Cardiac fibroblast (primary cell): ENCODE measurements at regions not wholly inside any gene's neighbourhood (a gene's known extent, or its start where the extent isn't known, plus 50 kb on each side); places are given as distances from the start of the nearest gene placed in this dataset.

ENCODE experiments used
- DNase-seq, 2 donors: peaks; one replicate each; pipeline versions ENCODE4 v3.0.0 to v3.0.0-alpha.2; 2010; ENCODE audit warnings: low read depth in 2 of 2
- H3K4me3 ChIP-seq, 2 donors: replicated peaks in 1 of 2; 1 replicate in 1 of 2; 2 replicates in 1 of 2; pipeline ENCODE4 v1.5.1; 2011; ENCODE audit warnings: low read depth in 2 of 2, low read length in 2 of 2, mild to moderate bottlenecking in 2 of 2, moderate library complexity in 1 of 2
- TF ChIP-seq, protein P1 (sequence below): IDR thresholded peaks from one replicate; pipeline ENCODE4 v1.5.1; 2011; ENCODE audit warnings: low read depth, mild to moderate bottlenecking, low read length, inconsistent platforms

DNA sequence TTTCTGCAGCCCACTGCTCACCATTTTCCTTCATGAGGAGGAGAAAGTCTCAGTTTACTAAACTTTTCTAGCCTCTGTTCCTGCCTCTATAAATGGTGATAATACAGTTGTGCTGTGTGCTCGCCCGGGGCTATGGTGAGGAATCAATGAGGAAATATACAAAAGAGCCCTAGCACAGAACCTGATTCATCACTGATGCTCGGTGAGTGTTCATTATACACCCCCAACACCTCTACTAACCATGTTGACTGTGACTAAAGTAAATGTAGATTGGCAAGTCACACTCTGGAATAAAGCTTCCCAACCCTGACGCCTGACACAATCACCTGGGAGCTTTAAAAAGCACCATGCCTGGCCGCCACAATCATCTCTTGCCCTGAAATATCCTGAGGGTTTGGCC is 118.8 kb upstream of the CYP1B1 start:
- no peak for DNase-seq
- TF ChIP-seq, protein P1, sequence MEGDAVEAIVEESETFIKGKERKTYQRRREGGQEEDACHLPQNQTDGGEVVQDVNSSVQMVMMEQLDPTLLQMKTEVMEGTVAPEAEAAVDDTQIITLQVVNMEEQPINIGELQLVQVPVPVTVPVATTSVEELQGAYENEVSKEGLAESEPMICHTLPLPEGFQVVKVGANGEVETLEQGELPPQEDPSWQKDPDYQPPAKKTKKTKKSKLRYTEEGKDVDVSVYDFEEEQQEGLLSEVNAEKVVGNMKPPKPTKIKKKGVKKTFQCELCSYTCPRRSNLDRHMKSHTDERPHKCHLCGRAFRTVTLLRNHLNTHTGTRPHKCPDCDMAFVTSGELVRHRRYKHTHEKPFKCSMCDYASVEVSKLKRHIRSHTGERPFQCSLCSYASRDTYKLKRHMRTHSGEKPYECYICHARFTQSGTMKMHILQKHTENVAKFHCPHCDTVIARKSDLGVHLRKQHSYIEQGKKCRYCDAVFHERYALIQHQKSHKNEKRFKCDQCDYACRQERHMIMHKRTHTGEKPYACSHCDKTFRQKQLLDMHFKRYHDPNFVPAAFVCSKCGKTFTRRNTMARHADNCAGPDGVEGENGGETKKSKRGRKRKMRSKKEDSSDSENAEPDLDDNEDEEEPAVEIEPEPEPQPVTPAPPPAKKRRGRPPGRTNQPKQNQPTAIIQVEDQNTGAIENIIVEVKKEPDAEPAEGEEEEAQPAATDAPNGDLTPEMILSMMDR: no peak
- no peak overlapping the region for H3K4me3 ChIP-seq

DNA sequence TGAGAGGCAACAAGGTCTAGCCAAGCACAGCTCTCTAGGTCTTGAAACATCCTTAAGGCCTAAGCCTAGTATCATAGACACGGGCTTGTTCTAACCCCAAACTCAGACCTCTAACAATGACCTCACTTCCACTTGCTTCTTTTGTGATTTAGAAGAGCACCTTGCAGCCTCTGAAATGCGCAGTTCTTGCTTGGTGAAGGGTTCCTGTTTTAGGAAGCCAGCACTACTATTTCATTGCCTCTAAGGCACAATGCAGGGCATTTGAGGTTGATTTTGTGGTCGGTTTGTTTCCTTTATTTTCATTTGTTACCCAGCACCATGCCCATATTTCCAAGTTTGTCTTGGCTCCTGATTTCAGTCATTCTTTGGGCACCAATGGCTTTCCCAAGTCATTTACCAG is 117.0 kb upstream of the CYP1B1 start:
- no peak for DNase-seq
- no peak overlapping the region for H3K4me3 ChIP-seq
- TF ChIP-seq, protein P1: no peak

DNA sequence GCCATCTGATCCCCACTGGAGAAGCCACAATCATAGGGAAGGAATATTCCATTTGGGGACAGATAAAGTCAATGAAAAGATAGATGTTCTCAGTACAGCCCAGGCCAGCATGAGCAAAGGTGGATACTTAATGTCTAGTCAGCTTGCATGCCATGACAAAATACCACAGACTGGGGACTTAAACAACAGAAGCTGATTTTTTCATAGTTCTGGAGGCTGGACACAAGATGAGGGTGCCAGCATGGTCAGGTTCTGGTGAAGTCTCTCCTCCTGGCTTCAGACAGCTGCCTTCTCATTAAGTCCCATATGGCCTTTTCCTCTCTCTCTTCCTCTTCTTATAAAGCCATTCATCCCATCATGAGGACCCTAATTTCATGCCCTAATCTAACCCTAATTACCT is 116.1 kb upstream of the CYP1B1 start:
- no peak for DNase-seq
- H3K4me3 ChIP-seq: no peak overlapping the region
- TF ChIP-seq, protein P1: no peak

DNA sequence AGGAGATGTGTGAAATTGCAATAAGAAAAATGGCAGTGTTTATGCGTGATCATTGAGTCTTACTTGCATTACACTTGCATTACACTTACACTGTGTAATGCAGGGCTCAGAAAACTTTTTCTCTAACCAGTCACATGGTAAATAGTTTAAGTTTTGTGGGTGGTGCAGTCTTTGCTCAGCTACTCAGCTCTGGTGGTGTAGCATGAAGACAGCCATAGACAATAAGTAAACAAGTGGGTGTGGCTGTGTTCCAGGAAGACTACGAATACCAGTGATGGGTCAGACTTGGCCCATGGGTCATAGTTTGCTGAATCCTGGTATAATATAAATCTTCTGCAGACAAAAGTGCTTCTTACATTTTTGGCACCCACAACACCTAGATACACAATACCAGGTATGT is 115.6 kb upstream of the CYP1B1 start:
- TF ChIP-seq, protein P1: no peak
- DNase-seq: peak in 1 of 2 donors; percentile 52

DNA sequence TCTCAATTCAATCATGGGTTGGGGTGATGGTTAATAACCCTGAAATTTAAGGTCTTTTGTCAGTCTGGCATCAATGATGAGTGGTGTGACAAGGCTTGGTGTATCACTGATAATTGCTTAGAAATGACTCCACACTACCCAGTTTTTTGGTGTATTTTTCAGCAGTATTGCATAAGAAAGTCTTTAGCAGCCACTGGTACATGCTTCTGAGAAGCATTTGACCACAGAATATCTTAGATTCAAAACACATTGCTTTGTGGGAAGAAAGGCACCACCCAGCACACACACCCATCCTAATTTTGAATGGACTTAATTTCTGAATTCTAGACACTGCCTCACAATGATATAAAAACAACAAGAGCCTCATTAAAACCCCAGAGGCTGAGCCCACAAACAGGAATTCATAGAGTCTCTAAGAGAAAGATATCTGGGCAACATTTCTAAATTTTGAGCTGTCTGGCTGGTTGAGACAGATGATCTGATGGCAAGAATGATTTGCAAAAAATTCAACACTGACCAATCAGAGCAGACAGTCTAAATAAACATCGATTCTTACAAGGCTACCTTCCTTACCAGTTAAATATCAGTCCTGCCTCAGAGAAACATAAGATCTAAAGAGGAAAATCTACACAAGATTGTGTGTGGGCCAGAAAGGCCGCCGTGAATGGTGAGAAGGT is 114.7 kb upstream of the CYP1B1 start:
- no peak overlapping the region for H3K4me3 ChIP-seq
- peak; percentile 76 to 87 for DNase-seq
- TF ChIP-seq, protein P1: no peak

More for the DNA sequence above, 115.6 kb upstream of the CYP1B1 start:
- no peak overlapping the region for H3K4me3 ChIP-seq

DNA sequence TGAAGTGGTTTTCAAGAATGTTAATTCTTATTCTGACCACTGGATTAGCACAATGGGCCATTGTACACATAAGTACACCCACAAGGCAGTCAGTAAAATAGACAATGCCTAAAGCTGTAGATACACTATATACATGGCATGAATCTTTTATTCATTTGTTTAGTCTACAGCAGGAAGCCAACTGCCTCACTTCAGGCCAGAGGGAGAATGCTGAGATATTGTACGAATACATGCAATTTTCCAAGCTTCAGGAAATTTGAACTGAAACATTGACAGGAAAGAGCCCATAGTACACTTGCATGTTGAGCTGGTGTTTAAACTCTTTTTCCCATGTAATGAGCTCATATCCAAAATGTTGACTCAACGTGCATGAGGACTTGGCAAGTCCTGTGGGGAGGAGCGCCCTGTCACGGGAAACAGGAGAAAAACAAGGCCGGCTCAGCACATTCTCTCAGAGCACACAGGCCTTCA is 111.6 kb upstream of the CYP1B1 start:
- DNase-seq: peak; percentile 97
- TF ChIP-seq, protein P1: no peak
- H3K4me3 ChIP-seq: no peak overlapping the region
